HG02798 (cell line): ENCODE measurements at regions not wholly inside any gene's neighbourhood (a gene's known extent, or its start where the extent isn't known, plus 50 kb on each side); places are given as distances from the start of the nearest gene placed in this dataset.

Experiments
- ATAC-seq: cut with Tn5 transposase; IDR thresholded peaks from one replicate; pipeline ENCODE4 v1.9.1; 2021; ENCODE audit warnings: mild to moderate bottlenecking; ENCODE audit not compliant: unreplicated experiment, poor library complexity

GRCh38 chr17:69878661-69879060 lies 196.4 kb upstream of the KCNJ16 start:
- no peak for ATAC-seq

DNA sequence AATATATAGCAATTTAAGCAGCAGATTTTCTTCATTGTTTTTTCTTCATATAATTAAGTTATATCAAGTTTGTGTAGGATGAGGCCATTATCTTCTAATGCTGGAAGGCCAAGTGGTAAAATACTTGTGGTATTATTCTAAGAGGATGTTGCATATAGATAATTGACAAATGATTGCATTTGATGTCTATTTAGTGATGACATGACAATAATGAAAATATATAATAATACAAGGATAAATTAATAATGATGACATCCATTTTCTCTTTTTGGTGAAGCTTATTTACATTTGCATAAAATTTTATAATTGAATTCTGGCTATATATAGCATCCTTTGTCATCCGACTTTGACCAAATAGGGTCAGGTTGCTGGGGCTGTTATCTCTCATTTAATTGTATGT lies 195.4 kb upstream of the KCNJ16 start:
- no peak for ATAC-seq

DNA sequence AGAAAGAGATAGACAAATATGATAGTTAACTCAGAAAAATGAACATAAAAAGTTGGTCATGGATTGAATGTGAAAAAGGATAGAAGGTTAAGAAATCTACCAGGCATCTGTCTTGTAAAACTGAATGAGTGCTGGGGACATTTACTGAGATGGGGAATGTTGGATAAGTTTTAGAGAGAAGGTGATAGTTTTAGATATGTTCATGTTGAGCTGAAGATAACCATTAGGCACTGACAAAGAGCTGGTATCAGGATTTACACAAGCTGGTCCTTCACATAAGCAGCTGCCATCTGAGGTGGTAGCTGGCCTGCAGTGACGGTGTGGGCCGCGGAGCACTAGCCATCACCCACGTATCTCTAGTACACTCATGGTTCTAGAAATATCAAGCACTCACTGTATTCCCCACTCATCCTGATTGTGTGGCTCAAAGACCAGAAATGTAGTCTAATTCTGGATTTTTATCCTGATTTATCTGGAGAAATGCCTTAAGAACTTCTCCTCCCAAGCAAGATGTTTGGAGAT lies 194.4 kb upstream of the KCNJ16 start:
- no peak for ATAC-seq

- ATAC-seq: no peak
These were observed 192.7 kb upstream of the KCNJ16 start for GRCh38 chr17:69882281-69882680.

GRCh38 chr17:69883120-69883519 lies 191.9 kb upstream of the KCNJ16 start:
- no peak for ATAC-seq

GRCh38 chr17:69884356-69884755 lies 190.7 kb upstream of the KCNJ16 start:
- ATAC-seq: no peak

- ATAC-seq: no peak
These were observed 190.2 kb upstream of the KCNJ16 start for GRCh38 chr17:69884846-69885245.

GRCh38 chr17:69898601-69899000 lies 176.4 kb upstream of the KCNJ16 start:
- ATAC-seq: no peak

DNA sequence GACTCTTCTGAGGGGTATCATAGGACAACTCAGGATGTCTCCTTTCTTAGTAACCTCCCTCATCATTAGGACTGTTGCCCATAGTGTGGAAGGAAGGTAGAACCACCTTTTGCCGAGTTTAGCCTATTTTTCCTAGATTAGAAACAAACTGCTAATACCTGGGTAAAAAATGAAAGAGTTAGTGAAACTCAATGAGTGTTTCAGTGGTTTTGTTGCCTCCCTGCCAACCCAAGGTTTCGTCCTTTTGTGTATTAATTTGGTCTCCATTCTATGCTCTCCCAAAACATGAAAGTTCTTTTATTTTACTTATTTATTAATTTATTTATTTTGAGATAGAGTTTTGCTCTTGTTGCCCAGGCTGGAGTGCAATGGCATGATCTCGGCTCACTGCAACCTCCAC lies 174.9 kb upstream of the KCNJ16 start:
- no peak for ATAC-seq

- no peak for ATAC-seq
These were observed 174.2 kb upstream of the KCNJ16 start for GRCh38 chr17:69900829-69901228.

GRCh38 chr17:69906306-69906705 lies 168.7 kb upstream of the KCNJ16 start:
- no peak for ATAC-seq

GRCh38 chr17:69907132-69907847 lies 167.7 kb upstream of the KCNJ16 start:
- ATAC-seq: no peak

DNA sequence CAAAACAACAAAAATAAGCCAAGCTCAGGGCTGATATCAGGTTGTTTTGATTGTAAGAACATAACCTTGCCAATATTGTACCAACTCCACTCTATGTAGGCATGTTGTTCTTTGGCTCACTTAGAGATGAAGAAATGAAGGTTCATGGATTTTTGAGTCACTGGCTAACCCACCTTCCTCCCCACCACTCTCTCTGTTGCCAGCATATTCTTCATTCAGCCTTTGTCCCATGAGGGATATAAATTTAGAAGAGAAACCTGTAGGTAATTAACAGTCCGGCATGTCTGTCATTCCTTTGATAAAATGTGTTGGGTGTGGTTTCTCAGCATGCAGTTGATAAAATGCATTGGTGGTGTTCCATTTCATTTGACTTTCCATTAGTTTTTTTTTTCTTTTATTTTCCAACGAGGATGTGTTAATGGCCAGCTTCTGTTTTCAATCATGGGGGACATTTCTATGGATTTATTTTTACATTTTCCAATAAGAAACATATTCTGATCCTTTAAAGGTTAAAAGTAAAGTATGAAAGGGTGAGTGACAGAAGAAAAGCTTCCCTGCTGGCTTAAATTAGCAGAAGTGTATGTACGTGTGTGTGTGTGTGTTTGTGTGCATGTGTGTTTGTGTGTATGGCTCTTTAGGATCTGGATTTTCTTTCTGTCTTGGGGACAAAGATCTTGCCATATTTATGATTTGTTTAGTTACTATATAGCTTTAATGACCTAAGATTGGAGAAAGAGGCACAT lies 166.2 kb upstream of the KCNJ16 start:
- ATAC-seq: no peak

DNA sequence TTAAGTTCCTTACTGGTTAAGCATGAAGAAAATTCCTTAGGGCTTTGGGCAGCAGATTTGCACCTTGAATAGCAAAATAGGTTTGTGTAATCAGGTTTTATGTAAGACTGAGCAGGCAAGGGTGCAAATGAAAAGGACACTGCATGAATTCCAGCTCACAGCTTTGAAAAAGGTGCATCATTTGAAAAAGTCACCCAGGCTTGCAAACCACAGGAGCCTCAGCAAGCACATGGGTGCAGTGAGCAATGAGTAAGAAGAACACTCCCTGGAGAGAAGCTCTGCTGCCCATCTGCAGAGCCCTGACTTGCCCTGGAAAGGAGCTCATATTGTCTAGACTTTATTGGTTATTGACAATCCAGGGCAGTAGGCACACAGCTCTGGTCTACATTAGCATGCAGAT lies 165.6 kb upstream of the KCNJ16 start:
- no peak for ATAC-seq

- no peak for ATAC-seq
These were observed 162.2 kb upstream of the KCNJ16 start for GRCh38 chr17:69912805-69913204.

- no peak for ATAC-seq
These were observed 161.8 kb upstream of the KCNJ16 start for GRCh38 chr17:69913216-69913615.

- no peak for ATAC-seq
These were observed 161.4 kb upstream of the KCNJ16 start for GRCh38 chr17:69913616-69914015.

- ATAC-seq: no peak
These were observed 160.5 kb upstream of the KCNJ16 start for GRCh38 chr17:69914520-69914919.

- ATAC-seq: no peak
These were observed 158.3 kb upstream of the KCNJ16 start for GRCh38 chr17:69916761-69917160.

DNA sequence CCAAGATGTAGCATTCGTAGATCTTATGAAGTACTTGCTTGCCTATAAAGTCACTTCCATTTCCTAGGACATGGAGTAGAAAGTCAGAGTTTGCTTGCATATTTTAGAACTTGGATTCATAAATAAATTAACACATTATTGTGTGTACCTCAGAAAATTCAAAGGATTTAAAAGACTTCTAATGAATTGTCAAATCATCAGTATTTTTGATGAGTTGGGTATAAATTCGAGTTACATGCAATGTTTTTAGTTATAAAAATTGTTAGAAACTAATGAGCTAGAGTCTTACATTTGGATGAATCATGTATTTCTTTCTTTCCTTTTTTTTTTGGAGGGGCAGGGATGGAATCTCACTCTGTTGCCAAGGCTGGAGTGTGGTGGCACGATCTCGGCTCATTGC lies 156.9 kb upstream of the KCNJ16 start:
- no peak for ATAC-seq

DNA sequence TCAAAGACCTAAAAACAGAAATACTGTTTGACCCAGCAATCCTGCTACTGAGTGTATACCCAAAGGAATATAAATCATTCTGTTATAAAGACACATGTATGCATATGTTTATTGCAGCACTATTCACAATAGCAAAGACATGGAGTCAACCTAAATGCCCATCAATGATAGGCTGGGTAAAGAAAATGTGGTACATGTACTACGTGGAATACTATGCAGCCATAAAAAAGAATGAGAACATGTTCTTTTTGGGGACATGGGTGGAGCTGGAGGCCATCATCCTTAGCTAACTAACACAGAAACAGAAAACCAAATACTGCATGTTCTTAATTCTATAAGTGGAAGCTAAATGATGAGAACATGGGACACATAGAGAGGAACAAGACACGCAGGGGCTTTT lies 155.2 kb upstream of the KCNJ16 start:
- no peak for ATAC-seq

GRCh38 chr17:69921046-69921445 lies 154.0 kb upstream of the KCNJ16 start:
- no peak for ATAC-seq
